ENCODE measurements at regions not wholly inside any gene's neighbourhood (a gene's known extent, or its start where the extent isn't known, plus 50 kb on each side); places are given as distances from the start of the nearest gene placed in this dataset.

DNA sequence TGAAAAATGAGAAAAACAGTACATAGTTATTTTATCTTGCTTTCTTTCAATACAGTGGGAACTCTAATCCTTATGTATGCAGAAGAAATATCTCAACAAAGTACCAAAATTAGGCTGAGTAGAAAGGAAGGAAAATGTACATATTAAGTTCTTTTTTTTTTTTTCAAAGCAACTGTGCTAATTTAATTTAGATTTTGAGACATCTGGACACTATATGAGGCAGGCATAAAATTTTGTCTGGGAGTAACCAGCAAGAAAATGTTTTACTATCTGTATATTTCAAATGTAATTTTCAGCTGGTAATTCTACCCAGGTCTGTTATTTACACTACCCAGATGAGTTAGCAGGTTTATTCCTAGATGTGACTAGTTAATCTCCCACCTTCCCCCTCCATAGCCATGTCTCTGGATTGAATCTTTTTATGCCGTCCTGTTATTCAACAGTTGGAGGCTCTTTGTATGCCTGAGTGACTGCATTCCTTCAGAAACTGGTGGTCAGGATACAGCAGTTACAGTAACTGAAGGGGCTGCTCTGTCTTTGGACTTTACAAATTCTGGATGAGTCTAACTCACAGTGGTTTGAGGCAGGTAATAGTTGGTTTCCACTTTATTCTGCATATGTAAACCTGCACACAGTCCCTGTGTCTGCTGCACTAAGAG is 633.6 kb downstream of the PCDH18 start:
- Histone ChIP-seq H3K27me3 (ENCODE audit: insufficient read depth, poor library complexity, severe bottlenecking) (no peaks in the 10 kb centered on the region), H3K27ac (replicated peaks) (no peak overlapping the region), H3K4me3 (replicated peaks; ENCODE audit: insufficient read depth, low read length) (no peak overlapping the region)
- TF ChIP-seq GABPA (IDR thresholded peaks at IDR 0.05; ENCODE audit: low read depth): no peak
- TF ChIP-seq POLR2AphosphoS5 (IDR thresholded peaks at IDR 0.05; ENCODE audit: low read depth): no peak
- TF ChIP-seq, protein P1, sequence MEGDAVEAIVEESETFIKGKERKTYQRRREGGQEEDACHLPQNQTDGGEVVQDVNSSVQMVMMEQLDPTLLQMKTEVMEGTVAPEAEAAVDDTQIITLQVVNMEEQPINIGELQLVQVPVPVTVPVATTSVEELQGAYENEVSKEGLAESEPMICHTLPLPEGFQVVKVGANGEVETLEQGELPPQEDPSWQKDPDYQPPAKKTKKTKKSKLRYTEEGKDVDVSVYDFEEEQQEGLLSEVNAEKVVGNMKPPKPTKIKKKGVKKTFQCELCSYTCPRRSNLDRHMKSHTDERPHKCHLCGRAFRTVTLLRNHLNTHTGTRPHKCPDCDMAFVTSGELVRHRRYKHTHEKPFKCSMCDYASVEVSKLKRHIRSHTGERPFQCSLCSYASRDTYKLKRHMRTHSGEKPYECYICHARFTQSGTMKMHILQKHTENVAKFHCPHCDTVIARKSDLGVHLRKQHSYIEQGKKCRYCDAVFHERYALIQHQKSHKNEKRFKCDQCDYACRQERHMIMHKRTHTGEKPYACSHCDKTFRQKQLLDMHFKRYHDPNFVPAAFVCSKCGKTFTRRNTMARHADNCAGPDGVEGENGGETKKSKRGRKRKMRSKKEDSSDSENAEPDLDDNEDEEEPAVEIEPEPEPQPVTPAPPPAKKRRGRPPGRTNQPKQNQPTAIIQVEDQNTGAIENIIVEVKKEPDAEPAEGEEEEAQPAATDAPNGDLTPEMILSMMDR (IDR thresholded peaks at IDR 0.05; ENCODE audit: insufficient read depth, low read length): no peak
- TF ChIP-seq, protein P2, sequence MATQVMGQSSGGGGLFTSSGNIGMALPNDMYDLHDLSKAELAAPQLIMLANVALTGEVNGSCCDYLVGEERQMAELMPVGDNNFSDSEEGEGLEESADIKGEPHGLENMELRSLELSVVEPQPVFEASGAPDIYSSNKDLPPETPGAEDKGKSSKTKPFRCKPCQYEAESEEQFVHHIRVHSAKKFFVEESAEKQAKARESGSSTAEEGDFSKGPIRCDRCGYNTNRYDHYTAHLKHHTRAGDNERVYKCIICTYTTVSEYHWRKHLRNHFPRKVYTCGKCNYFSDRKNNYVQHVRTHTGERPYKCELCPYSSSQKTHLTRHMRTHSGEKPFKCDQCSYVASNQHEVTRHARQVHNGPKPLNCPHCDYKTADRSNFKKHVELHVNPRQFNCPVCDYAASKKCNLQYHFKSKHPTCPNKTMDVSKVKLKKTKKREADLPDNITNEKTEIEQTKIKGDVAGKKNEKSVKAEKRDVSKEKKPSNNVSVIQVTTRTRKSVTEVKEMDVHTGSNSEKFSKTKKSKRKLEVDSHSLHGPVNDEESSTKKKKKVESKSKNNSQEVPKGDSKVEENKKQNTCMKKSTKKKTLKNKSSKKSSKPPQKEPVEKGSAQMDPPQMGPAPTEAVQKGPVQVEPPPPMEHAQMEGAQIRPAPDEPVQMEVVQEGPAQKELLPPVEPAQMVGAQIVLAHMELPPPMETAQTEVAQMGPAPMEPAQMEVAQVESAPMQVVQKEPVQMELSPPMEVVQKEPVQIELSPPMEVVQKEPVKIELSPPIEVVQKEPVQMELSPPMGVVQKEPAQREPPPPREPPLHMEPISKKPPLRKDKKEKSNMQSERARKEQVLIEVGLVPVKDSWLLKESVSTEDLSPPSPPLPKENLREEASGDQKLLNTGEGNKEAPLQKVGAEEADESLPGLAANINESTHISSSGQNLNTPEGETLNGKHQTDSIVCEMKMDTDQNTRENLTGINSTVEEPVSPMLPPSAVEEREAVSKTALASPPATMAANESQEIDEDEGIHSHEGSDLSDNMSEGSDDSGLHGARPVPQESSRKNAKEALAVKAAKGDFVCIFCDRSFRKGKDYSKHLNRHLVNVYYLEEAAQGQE (IDR thresholded peaks at IDR 0.05; ENCODE audit: insufficient replicate concordance, low read depth): no peak
- TF ChIP-seq SPI1 (IDR thresholded peaks at IDR 0.05; ENCODE audit: borderline replicate concordance, low read depth): no peak
- DNase-seq (ENCODE audit: low read depth in 1 of 2, low spot score in 1 of 2): no peak

DNA sequence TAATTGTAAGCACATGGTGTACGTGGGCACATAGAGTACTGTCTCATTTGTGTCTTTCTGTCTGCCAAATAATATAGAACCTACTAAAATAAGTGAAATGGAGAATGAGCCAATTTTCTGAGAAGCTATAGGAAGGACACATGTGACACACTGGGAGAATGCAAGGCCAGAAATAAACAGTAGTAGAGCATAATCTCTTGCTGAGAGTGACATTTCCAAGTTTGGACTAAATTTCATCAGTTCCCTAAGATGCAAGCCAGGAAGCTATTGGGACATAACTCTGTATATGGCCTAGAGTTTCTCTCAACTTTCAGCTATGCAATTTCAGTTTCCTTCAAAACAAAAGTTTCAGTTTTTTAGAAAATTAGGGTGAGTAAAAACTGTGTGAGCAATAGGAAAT is 638.7 kb downstream of the PCDH18 start:
- no peak for DNase-seq (ENCODE audit: low read depth in 1 of 2, low spot score in 1 of 2)
- no peaks in the 10 kb centered on the region for H3K27me3 ChIP-seq (ENCODE audit: insufficient read depth, poor library complexity, severe bottlenecking)
- H3K4me3 ChIP-seq (replicated peaks; ENCODE audit: insufficient read depth, low read length): no peak overlapping the region
- TF ChIP-seq, protein P2 (IDR thresholded peaks at IDR 0.05; ENCODE audit: insufficient replicate concordance, low read depth): no peak
- no peak for TF ChIP-seq GABPA (IDR thresholded peaks at IDR 0.05; ENCODE audit: low read depth)
- no peak for TF ChIP-seq SPI1 (IDR thresholded peaks at IDR 0.05; ENCODE audit: borderline replicate concordance, low read depth)
- TF ChIP-seq, protein P1 (IDR thresholded peaks at IDR 0.05; ENCODE audit: insufficient read depth, low read length): no peak
- TF ChIP-seq POLR2AphosphoS5 (IDR thresholded peaks at IDR 0.05; ENCODE audit: low read depth): no peak
- no peak overlapping the region for H3K27ac ChIP-seq (replicated peaks)

DNA sequence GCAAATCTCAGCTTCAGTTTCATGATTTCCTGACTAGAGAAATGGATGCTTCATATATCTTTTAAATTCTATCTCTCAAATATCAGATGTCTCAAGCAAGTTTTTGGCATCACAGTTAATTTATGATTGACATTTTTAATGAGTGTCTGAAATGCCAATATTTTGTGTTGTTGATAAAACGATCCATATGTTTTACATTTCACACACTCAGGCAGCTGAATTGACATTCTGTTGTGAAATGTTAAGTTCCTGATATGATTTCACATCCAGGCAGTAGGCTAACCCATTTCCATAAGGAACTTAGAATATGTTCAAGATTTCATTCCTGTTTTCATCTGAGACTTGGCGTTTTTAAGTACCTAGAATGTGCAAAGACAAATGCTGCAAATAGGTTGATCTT is 650.6 kb downstream of the PCDH18 start:
- no peaks in the 10 kb centered on the region for H3K27me3 ChIP-seq (ENCODE audit: insufficient read depth, poor library complexity, severe bottlenecking)
- no peak overlapping the region for H3K4me3 ChIP-seq (replicated peaks; ENCODE audit: insufficient read depth, low read length)
- no peak for TF ChIP-seq GABPA (IDR thresholded peaks at IDR 0.05; ENCODE audit: low read depth)
- TF ChIP-seq POLR2AphosphoS5 (IDR thresholded peaks at IDR 0.05; ENCODE audit: low read depth): no peak
- H3K27ac ChIP-seq (replicated peaks): no peak overlapping the region
- DNase-seq (ENCODE audit: low read depth in 1 of 2, low spot score in 1 of 2): no peak

DNA sequence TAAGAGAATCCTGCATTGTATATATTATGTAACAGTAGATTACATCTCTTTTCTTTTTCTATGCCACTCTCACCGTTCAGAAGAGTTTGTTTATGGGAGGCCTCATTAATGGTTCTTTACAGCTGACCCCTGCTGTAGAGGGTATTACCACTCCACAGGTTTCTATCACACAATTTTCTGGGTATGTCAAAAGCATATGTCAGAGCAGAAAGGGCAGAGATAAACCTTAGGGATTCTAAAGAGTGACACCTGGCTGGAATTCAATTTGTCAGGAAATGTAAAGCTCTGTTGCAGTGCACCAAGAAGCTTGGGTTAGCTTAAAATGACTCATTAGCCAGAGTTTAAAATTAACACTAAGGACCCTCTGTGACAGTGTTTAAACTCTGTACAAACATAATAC is 658.7 kb downstream of the PCDH18 start:
- Histone ChIP-seq H3K27ac (replicated peaks) (no peak overlapping the region), H3K4me3 (replicated peaks; ENCODE audit: insufficient read depth, low read length) (no peak overlapping the region), H3K27me3 (ENCODE audit: insufficient read depth, poor library complexity, severe bottlenecking) (no peaks in the 10 kb centered on the region)
- DNase-seq (ENCODE audit: low read depth in 1 of 2, low spot score in 1 of 2): no peak
- TF ChIP-seq, protein P1 (IDR thresholded peaks at IDR 0.05; ENCODE audit: insufficient read depth, low read length): no peak
- TF ChIP-seq POLR2AphosphoS5 (IDR thresholded peaks at IDR 0.05; ENCODE audit: low read depth) (no peak), SPI1 (IDR thresholded peaks at IDR 0.05; ENCODE audit: borderline replicate concordance, low read depth) (no peak), GABPA (IDR thresholded peaks at IDR 0.05; ENCODE audit: low read depth) (no peak)
- TF ChIP-seq, protein P2 (IDR thresholded peaks at IDR 0.05; ENCODE audit: insufficient replicate concordance, low read depth): no peak

Data from HL-60 (cell line).